HG03064 (cell line): ENCODE measurements at regions not wholly inside any gene's neighbourhood (a gene's known extent, or its start where the extent isn't known, plus 50 kb on each side); places are given as distances from the start of the nearest gene placed in this dataset.

Experiments used
- ATAC-seq: cut with Tn5 transposase; IDR thresholded peaks from one replicate; pipeline ENCODE4 v1.9.1; 2021; ENCODE audit warnings: low read depth; ENCODE audit not compliant: unreplicated experiment

GRCh38 chr2:8631465-8632005, 50.3 kb upstream of the ID2 start:
- ATAC-seq: no peak
